ENCODE measurements at regions not wholly inside any gene's neighbourhood (a gene's known extent, or its start where the extent isn't known, plus 50 kb on each side); places are given as distances from the start of the nearest gene placed in this dataset.

- TF ChIP-seq CHD7 (IDR thresholded peaks at IDR 0.05; ENCODE audit: insufficient replicate concordance, low read length) (no peak), SP2 (IDR thresholded peaks at IDR 0.05; ENCODE audit: low read length) (no peak), YY1 (IDR thresholded peaks at IDR 0.05; ENCODE audit: low read depth, low read length) (no peak), TEAD4 (IDR thresholded peaks at IDR 0.05; ENCODE audit: low read depth, low read length) (no peak)
These were observed 316.4 kb upstream of the GRIN3A start (continued) for GRCh38 chr9:102054811-102055210.

All from H1 (cell line).